Stimulated activated CD4-positive, alpha-beta T cell treated with anti-CD3 and anti-CD28 coated beads, Interleukin-12 subunit alpha, Interleukin-12 subunit beta, amount 100 ng/mL, for 24 hours (primary cell): ENCODE measurements at regions not wholly inside any gene's neighbourhood (a gene's known extent, or its start where the extent isn't known, plus 50 kb on each side); places are given as distances from the start of the nearest gene placed in this dataset.

ENCODE experiments used
- DNase-seq, 2 experiments: peaks; one replicate each; pipeline ENCODE4 v3.0.0-alpha.2; 2020; ENCODE audit warnings: low read depth in 2 of 2

- DNase-seq, result no peak
Observed at GRCh38 chrX:38856670-38857265, 55.5 kb downstream of the MID1IP1 start.

- DNase-seq, result no peak
Observed at GRCh38 chrX:38857736-38858523, 56.7 kb downstream of the MID1IP1 start.

DNA sequence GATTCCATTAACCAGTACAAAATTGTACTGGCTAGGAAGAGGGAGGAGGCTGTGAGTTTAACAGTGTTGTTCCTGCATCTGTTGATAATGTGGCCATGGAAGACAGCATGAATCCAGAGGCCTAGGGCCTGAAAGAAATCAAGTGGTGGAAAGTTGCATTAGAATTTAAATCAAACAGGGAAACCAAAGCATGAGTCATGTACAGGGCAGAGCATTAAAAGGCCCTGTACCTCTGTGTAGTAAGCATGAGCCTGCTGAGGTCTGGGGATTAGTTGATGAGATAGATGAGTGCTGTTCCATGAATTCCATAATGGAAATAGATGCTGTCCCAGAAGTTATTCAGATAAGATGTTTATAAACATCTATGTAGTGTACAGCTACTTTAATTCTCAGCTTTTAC is 58.3 kb downstream of the MID1IP1 start:
- DNase-seq, result no peak

DNA sequence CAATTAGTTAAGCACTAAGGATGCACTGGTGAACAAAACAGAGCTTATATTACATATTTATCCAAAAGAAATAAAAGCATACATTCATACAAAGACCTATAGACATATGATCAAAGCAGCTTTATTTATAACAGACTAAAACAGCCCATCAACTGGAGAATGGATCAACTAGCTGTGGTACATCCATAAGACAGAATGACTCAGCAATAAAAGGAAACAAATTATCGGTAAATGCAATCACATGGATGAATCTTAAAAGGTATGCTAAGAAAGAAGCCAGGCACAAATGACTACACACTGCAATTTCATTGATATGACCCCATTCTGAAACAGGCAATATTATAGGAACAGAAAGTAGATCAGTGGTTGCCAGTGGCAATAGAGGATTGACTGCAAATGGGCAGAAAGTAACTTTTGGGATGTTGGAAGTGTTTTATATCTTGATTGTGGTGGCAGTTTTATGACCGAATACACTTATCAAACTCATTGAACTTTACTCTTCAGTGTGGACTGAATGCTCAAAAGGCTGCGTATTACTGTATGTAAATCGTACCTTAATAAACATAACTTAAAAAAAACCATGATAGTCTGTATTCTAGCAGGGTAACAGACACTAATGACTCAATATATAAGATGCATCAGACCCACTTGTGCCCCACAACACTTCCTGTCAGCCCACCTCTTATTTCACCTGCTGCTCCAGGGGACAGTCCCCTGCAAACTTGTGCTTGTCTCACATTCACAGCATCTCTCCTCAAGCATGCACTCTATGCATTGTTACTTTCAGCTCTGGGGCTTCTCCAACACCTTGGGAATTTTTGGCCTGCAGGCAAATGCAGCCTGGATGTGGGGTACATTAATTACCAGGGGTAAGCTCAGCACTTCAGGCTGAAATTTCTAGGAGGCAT is 59.1 kb downstream of the MID1IP1 start:
- DNase-seq, result peak; percentile 2

GRCh38 chrX:38861489-38861888 is 60.2 kb downstream of the MID1IP1 start:
- DNase-seq, result no peak

- DNase-seq, result no peak
Observed at GRCh38 chrX:38862100-38862499, 60.8 kb downstream of the MID1IP1 start.

GRCh38 chrX:38864165-38864564 is 62.9 kb downstream of the MID1IP1 start:
- no peak for DNase-seq

DNA sequence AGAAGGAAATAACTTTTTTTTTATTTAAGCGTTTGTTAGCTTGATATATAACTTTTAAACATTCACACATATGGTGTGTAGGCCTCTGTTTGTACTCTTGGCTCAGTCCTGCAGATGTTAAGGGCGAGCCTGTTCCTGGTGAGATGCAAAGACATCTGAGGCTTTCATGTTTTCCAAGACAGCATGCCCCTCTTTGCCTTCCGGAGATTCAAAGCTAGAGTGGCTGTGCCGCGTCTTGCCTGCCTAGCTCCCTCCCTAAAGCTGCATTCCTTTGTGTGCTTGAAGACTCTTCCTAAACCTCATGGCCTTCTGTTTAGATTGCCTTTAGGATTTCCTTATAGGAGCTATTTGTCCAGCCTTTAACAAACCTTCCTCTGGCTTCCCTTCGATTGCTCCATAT is 67.1 kb downstream of the MID1IP1 start:
- no peak for DNase-seq

DNA sequence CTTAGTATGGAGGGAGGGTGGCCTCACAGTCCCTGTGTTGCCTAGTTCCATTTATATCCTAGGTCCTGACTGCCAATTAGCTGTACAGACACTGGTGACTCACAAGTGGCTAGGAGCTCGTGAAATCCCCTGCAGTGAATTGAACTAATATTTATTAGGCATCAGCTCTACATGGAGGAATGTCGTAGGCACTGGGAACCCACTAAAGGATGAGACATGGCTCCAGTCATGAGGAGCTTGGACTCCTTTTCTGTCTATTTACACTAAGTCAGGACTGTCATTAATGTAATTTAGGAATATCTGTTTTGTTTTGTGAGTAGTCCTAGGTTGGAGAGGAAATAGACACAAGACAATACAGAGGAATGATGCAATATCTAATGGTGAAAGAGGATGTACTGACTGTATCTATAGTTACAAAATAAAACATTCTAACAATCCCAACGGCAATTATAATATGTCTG is 67.7 kb downstream of the MID1IP1 start:
- DNase-seq, result no peak

- DNase-seq, result no peak
Observed at GRCh38 chrX:38870361-38870895, 69.2 kb downstream of the MID1IP1 start.

- DNase-seq, result no peak
Observed at GRCh38 chrX:38871129-38872029, 70.1 kb downstream of the MID1IP1 start.

DNA sequence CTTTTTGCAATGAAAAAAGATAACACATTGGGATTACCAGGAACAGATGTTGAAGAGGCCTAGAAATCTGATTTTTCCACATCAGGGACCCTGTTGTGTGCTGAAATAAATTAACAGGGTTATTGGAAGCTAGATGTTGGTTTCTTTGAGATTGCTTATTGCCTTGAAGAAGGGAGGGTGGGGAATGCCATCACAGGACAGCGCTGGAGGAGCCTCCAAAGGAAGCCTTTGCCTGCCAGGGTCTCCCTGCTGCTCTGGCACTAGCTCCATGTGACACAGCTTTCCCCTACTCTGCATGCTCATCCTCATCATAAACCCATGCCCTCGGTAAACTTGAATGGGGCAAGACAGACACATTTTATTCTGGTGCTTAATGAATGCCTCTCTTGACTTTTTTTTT is 76.1 kb downstream of the MID1IP1 start:
- no peak for DNase-seq

GRCh38 chrX:38878641-38879340 is 77.5 kb downstream of the MID1IP1 start:
- no peak for DNase-seq

DNA sequence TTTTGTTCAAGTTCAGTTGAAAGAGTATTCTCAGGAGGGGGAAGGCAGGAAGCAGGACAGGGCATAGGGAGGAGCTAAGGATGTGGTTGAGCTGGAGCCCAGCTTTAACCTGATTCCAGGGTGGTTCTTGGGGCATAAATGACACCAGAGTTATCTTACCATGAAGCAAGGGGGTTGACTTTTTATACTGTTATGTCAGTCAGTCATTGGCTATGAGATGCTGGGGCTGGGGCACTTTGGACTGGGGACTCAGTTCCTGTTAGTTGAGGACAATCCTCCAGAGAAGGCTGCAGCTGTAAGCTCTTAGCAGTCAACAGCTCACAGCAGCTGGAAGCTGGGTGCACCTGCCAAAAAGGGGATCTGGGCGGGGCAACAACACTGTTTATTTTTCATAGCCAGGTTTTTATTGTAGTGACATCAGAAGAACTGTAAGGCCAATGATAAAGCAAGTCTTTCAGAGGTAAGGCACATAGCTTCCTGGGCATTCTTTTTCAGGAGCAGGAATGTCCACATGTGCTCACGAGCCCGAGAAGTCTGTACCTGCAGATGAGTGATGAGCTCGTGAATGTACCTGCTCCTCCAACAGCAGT is 78.5 kb downstream of the MID1IP1 start:
- no peak for DNase-seq

- DNase-seq, result no peak
Observed at GRCh38 chrX:38880296-38880854, 79.1 kb downstream of the MID1IP1 start.

DNA sequence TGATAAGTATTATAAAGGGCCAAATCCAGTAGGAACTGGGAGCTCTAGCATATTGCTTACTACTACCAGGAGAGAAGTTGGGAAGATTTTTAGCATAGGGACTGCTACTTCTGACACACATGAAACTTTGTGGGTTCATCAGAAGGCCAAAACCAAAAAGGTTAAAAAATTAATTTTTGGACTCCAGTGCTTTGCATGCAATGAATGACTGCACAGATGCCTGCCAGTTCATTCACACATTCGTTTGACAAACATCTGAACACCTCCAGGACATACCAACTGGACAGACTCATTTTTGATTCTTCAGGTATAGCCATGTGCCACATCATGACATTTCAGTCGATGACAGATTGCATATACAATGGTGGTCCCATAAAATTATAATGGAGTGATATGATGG is 79.8 kb downstream of the MID1IP1 start:
- DNase-seq, result no peak

DNA sequence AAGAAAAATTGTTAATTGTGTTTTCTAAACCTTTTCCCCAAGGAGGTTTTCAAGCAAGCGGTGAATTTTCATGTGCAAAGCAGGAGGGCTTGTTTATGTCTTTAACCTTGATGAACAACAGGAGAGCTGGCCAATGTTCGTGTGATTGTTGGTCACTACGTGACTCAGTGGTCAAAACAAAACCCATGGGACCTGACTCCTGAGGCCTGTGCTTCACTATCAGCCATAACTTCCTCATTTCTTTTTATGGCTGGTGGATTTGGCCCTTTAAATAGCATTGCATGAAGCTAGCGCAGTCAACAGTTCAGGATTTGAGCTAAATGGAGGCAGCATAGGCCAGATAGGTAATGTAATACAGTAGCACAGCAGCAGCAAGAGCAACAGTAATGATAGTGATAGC is 80.5 kb downstream of the MID1IP1 start:
- DNase-seq, result no peak

DNA sequence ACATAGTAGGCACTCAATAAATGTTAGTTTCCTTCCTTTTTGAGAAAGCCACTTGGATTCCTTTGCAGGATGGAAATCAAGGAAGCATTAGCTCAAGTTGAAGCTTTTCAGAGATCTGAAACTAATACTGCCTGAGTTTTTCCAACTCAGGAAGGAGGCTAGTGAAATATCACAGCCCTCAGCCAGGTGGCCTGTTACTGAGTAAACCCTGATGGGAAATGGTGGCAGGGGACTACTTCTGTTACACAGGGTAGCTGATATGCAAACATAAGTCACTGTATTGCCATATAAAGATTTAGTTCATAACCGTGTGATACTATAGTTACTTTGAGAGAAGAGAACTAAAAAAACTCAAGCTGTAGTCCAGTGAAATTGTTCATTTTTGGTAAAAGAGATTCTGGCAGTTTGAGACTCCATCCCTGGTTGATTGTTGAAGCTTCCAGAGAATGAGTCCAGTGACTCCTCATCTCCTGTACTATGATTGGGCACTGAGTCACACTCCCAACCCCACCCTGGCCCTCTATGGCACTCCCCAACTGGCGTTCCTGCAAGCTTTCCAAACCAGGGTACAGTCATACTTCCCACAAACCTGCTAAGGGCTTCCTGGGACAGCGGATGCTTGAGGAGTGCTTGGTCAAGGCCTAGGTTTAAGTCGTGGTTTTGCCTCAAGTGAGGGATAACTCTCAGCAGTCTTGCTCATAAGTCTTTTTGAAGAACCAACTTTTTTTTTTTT is 81.8 kb downstream of the MID1IP1 start:
- no peak for DNase-seq

DNA sequence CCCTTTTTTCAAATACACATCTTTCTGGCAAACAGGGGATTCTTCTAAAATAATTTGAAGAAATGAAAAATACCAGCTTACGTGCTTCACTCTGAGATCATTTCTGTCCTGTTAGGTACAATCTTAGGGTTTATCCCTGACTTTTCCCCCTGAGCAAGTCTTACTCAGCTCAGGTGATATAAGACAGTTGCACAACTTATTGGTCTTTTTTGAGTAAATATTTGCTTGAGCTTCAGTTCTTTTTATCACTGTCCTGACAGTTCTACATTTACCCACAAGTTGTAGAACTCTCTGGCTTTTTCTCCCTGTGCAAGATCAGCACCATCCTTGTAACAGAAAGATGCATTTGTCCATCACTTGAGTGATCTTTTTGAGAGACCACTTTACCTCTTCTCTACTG is 84.9 kb downstream of the MID1IP1 start:
- no peak for DNase-seq
